Stimulated activated naive CD8-positive, alpha-beta T cell treated with anti-CD3 and anti-CD28 coated beads, Interleukin-15, Interleukin-2, amounts not matched to agents 100 ng/mL and 50 ng/mL, for 24 hours (primary cell): ENCODE measurements at regions not wholly inside any gene's neighbourhood (a gene's known extent, or its start where the extent isn't known, plus 50 kb on each side); places are given as distances from the start of the nearest gene placed in this dataset.

Experiments
- H3K27ac Mint-ChIP-seq: one replicate; pipeline ENCODE4 v1.8.0; 2021; ENCODE audit warnings: mild to moderate bottlenecking, mixed read lengths
- H3K27me3 Mint-ChIP-seq: one replicate; pipeline ENCODE4 v1.8.0; 2021; ENCODE audit warnings: mixed read lengths
- H3K36me3 Mint-ChIP-seq: one replicate; pipeline ENCODE4 v1.8.0; 2021; ENCODE audit warnings: low read depth, mixed read lengths
- H3K4me1 Mint-ChIP-seq: one replicate; pipeline ENCODE4 v1.8.0; 2021; ENCODE audit warnings: low read depth, mixed read lengths
- H3K4me3 Mint-ChIP-seq: one replicate; pipeline ENCODE4 v1.8.0; 2021; ENCODE audit warnings: mild to moderate bottlenecking, mixed read lengths
- H3K9me3 Mint-ChIP-seq: one replicate; pipeline ENCODE4 v1.8.0; 2021; ENCODE audit warnings: mixed read lengths

DNA sequence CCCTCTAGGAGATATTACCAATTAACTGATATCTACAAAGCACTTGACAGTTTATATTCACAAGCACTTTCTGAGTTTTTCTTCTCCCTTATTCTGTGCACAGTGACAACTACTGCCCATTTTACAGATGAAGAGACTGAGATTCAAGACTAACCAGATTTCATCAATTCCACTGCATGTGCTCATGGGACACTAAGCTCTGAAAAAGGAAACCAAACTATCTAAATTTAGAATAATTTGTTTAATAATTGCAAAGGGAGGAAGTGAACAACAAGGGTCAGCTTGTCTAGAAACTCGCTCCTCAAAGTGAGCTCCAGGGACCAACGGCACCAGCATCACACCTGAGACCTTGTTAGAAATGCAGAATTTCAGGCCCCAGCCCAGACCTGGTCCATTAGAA is 50.8 kb upstream of the MYLIP start:
- no peak overlapping the region for H3K27ac Mint-ChIP-seq
- peaks cover 6% of the 10 kb centered on the region for H3K27me3 Mint-ChIP-seq
- H3K36me3 Mint-ChIP-seq = no peaks in the 10 kb centered on the region
- no peaks in the 10 kb centered on the region for H3K4me1 Mint-ChIP-seq
- no peaks in the 10 kb centered on the region for H3K9me3 Mint-ChIP-seq
- H3K4me3 Mint-ChIP-seq = no peak overlapping the region

DNA sequence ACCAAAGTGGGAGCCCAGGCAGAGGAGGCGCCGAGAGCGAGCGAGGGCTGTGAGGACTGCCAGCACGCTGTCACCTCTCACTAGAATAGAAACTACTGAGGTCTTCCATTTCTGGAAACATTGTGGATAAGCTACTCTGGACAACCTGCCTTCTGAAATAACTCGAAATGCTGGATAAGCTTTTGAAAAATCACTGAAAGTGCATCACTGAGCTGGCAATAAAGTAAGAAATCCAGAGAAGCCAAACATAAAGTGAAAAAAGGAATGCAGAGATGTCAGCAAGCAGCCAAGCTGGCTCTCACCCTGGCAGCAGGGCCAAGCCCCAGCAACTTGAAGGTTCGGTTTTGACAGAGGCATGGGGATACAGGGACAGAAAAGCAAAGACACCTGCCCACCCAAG is 59.2 kb upstream of the MYLIP start:
- no peaks in the 10 kb centered on the region for H3K36me3 Mint-ChIP-seq
- H3K9me3 Mint-ChIP-seq = no peaks in the 10 kb centered on the region
- H3K4me3 Mint-ChIP-seq = no peak overlapping the region
- peaks cover 11% of the 10 kb centered on the region for H3K27me3 Mint-ChIP-seq
- H3K4me1 Mint-ChIP-seq = no peaks in the 10 kb centered on the region
- no peak overlapping the region for H3K27ac Mint-ChIP-seq

- Mint-ChIP-seq H3K27me3 (peaks cover 12% of the 10 kb centered on the region), H3K36me3 (no peaks in the 10 kb centered on the region), H3K4me3 (no peak overlapping the region), H3K9me3 (no peaks in the 10 kb centered on the region), H3K4me1 (no peaks in the 10 kb centered on the region), H3K27ac (no peak overlapping the region)
Observed at GRCh38 chr6:16069222-16069621, 59.7 kb upstream of the MYLIP start.

DNA sequence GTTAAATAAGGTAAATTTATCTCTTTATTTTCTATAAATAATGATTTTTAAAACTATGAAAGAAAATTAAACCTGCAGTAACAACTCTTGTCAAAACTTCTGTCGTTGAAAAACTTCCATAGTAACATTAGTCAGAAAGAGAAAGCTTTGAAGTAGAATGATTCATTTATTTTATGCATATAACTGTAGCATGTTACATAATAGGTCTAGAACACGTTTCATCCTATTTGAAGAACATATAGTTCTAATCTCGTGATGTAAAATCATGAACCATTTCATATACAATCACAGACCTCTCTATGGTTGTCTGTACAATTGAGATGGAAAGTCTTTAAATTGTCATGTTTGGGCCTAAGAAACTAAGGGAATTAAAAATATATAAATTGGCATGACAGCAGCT is 61.3 kb upstream of the MYLIP start:
- Mint-ChIP-seq H3K4me1 (no peaks in the 10 kb centered on the region), H3K9me3 (no peaks in the 10 kb centered on the region), H3K4me3 (no peak overlapping the region), H3K27me3 (peaks cover 6% of the 10 kb centered on the region), H3K27ac (no peak overlapping the region), H3K36me3 (no peaks in the 10 kb centered on the region)

DNA sequence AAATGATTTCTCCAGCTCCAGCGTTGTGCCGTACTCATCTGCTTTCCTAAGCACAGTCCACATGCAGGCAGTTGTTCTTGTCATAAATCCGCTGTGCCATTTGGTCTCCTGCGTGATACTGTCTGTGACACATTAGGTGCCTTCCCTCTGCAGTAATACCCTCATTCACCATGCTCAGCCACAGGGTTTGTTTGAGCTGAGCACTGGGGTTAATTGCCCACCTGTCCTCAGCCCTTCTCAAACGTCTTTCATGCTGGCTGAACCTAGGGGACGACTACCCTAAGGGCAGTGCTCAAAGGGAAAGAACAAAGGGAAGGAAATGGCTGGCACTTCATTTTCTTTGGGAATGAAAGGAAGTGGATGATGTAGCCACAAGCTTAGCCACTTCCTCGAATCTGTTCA is 64.2 kb upstream of the MYLIP start:
- Mint-ChIP-seq H3K27ac (no peak overlapping the region), H3K4me1 (no peaks in the 10 kb centered on the region), H3K36me3 (no peaks in the 10 kb centered on the region), H3K4me3 (no peak overlapping the region), H3K27me3 (peaks cover 10% of the 10 kb centered on the region), H3K9me3 (no peaks in the 10 kb centered on the region)

- Mint-ChIP-seq H3K4me3 (no peak overlapping the region), H3K36me3 (no peaks in the 10 kb centered on the region), H3K9me3 (no peaks in the 10 kb centered on the region), H3K27me3 (peaks cover 10% of the 10 kb centered on the region), H3K27ac (no peak overlapping the region), H3K4me1 (no peaks in the 10 kb centered on the region)
Observed at GRCh38 chr6:16063580-16063979, 65.3 kb upstream of the MYLIP start.

GRCh38 chr6:16061818-16062217 is 67.1 kb upstream of the MYLIP start:
- H3K4me3 Mint-ChIP-seq = no peak overlapping the region
- peaks cover 10% of the 10 kb centered on the region for H3K27me3 Mint-ChIP-seq
- no peaks in the 10 kb centered on the region for H3K4me1 Mint-ChIP-seq
- no peaks in the 10 kb centered on the region for H3K9me3 Mint-ChIP-seq
- H3K27ac Mint-ChIP-seq = no peak overlapping the region
- H3K36me3 Mint-ChIP-seq = no peaks in the 10 kb centered on the region

DNA sequence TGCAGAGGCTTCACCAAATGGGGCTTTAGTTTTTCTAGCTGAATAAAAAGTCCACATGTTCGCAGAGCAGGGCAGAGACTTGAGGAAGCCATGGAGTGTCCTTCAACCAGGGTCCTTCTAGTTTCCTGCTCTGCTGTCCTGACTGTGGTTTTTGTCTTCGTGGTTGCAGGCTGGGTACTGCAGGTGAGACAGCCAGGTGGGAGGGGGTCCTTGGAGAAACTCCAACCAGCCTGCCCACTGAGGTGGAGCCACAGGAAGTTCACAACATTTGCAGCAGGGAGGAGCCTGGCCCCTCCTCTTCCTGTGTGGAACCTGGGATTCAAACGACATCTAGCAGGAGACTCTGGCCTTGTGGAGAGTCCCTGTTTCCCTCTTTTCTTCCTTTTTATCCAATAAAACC is 68.8 kb upstream of the MYLIP start:
- no peak overlapping the region for H3K27ac Mint-ChIP-seq
- no peak overlapping the region for H3K4me3 Mint-ChIP-seq
- H3K9me3 Mint-ChIP-seq = no peaks in the 10 kb centered on the region
- H3K36me3 Mint-ChIP-seq = no peaks in the 10 kb centered on the region
- H3K4me1 Mint-ChIP-seq = no peaks in the 10 kb centered on the region
- peaks cover 9% of the 10 kb centered on the region for H3K27me3 Mint-ChIP-seq

DNA sequence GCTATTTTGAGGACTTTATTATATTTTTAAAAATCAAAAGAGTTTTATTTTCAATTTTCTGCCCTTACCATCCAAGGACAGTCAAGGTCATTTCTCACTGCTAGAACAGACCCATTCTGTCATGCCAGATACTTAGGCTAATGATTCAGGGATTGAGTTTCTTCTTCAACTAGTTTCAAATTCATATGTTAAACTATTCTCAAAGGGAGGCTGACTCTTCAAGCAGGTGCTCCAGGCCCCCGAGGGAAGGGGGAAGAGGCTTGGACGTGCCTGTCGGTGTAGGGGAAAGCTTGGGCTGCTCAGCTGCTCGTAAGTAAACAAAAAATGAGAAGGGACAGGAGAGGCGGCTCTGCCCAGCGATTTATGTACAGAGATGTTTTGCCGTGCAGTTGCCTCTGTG is 69.4 kb upstream of the MYLIP start:
- no peak overlapping the region for H3K27ac Mint-ChIP-seq
- H3K36me3 Mint-ChIP-seq = no peaks in the 10 kb centered on the region
- no peaks in the 10 kb centered on the region for H3K9me3 Mint-ChIP-seq
- H3K27me3 Mint-ChIP-seq = peaks cover 4% of the 10 kb centered on the region
- H3K4me1 Mint-ChIP-seq = no peaks in the 10 kb centered on the region
- H3K4me3 Mint-ChIP-seq = no peak overlapping the region

GRCh38 chr6:16058929-16059345 is 69.9 kb upstream of the MYLIP start:
- Mint-ChIP-seq H3K27me3 (peaks cover 4% of the 10 kb centered on the region), H3K9me3 (no peaks in the 10 kb centered on the region), H3K27ac (no peak overlapping the region)

GRCh38 chr6:16058201-16058928 is 70.5 kb upstream of the MYLIP start:
- Mint-ChIP-seq H3K9me3 (no peaks in the 10 kb centered on the region), H3K27me3 (peaks cover 4% of the 10 kb centered on the region), H3K4me3 (no peak overlapping the region), H3K36me3 (no peaks in the 10 kb centered on the region), H3K4me1 (no peaks in the 10 kb centered on the region), H3K27ac (no peak overlapping the region)

More at GRCh38 chr6:16058929-16059345, 69.9 kb upstream of the MYLIP start:
- Mint-ChIP-seq H3K36me3 (no peaks in the 10 kb centered on the region), H3K4me3 (no peak overlapping the region), H3K4me1 (no peaks in the 10 kb centered on the region)

GRCh38 chr6:16057446-16057845 is 71.4 kb upstream of the MYLIP start:
- Mint-ChIP-seq H3K36me3 (no peaks in the 10 kb centered on the region), H3K4me1 (no peaks in the 10 kb centered on the region), H3K9me3 (no peaks in the 10 kb centered on the region), H3K4me3 (no peak overlapping the region), H3K27ac (no peak overlapping the region), H3K27me3 (peaks cover 4% of the 10 kb centered on the region)

- H3K9me3 Mint-ChIP-seq = no peaks in the 10 kb centered on the region
- H3K4me3 Mint-ChIP-seq = no peak overlapping the region
- no peaks in the 10 kb centered on the region for H3K36me3 Mint-ChIP-seq
- H3K27me3 Mint-ChIP-seq = peaks cover 9% of the 10 kb centered on the region
- no peak overlapping the region for H3K27ac Mint-ChIP-seq
- no peaks in the 10 kb centered on the region for H3K4me1 Mint-ChIP-seq
Observed at GRCh38 chr6:16056263-16056870, 72.5 kb upstream of the MYLIP start.

- Mint-ChIP-seq H3K27me3 (peaks cover 9% of the 10 kb centered on the region), H3K4me3 (no peak overlapping the region), H3K4me1 (no peaks in the 10 kb centered on the region), H3K9me3 (no peaks in the 10 kb centered on the region), H3K27ac (no peak overlapping the region), H3K36me3 (no peaks in the 10 kb centered on the region)
Observed at GRCh38 chr6:16055852-16056251, 73.0 kb upstream of the MYLIP start.

- peaks cover 6% of the 10 kb centered on the region for H3K27me3 Mint-ChIP-seq
Observed at GRCh38 chr6:16049168-16049567, 79.7 kb upstream of the MYLIP start.

GRCh38 chr6:16048221-16048620 is 80.7 kb upstream of the MYLIP start:
- Mint-ChIP-seq H3K4me3 (no peak overlapping the region), H3K36me3 (no peaks in the 10 kb centered on the region), H3K9me3 (no peaks in the 10 kb centered on the region), H3K27me3 (peaks cover 6% of the 10 kb centered on the region), H3K4me1 (no peaks in the 10 kb centered on the region), H3K27ac (no peak overlapping the region)

More at GRCh38 chr6:16049168-16049567, 79.7 kb upstream of the MYLIP start:
- Mint-ChIP-seq H3K27ac (no peak overlapping the region), H3K4me3 (no peak overlapping the region), H3K9me3 (no peaks in the 10 kb centered on the region), H3K36me3 (no peaks in the 10 kb centered on the region), H3K4me1 (no peaks in the 10 kb centered on the region)
